A673 (cell line): ENCODE measurements at regions not wholly inside any gene's neighbourhood (a gene's known extent, or its start where the extent isn't known, plus 50 kb on each side); places are given as distances from the start of the nearest gene placed in this dataset.

Experiments used
- BruUV-seq: library from RNA; stranded (reverse); fragments of 400-500 nt; replicated peaks from 2 replicates; lab custom pipeline; 2021; lab: Mats Ljungman, UMichigan
- CTCF ChIA-PET: fragments of 300-600 bp; sonication (Branson Sonifier 250); formaldehyde crosslinking; loops from one replicate; lab custom pipeline; 2022; ENCODE audit warnings: antibody characterized with exemption; lab: Charles Lee
- POLR2A ChIA-PET: fragments of 300-600 bp; sonication (Branson Sonifier 250); formaldehyde crosslinking; loops from one replicate; lab custom pipeline; 2022; ENCODE audit warnings: antibody characterized with exemption; ENCODE audit not compliant: low non-redundant PET; lab: Charles Lee
- DNase-seq: peaks from one replicate; pipeline ENCODE4 v3.0.0-alpha.2; 2015; ENCODE audit warnings: low spot score
- H3K27ac ChIP-seq: fragments of 200-600 bp; sonication (generic); 2 replicates; pipeline ENCODE4 v1.5.1; 2016; ENCODE audit warnings: mixed run types, low read depth, mild to moderate bottlenecking, mixed read lengths, antibody characterized with exemption, low read length; ENCODE audit not compliant: poor library complexity, severe bottlenecking
- H3K27me3 ChIP-seq: fragments of 200-600 bp; sonication (generic); replicated peaks from 2 replicates; pipeline ENCODE4 v1.6.1; 2017; ENCODE audit warnings: mixed run types, low read depth, mild to moderate bottlenecking, mixed read lengths, antibody characterized with exemption, low read length; ENCODE audit not compliant: insufficient read depth, poor library complexity
- H3K36me3 ChIP-seq: fragments of 200-600 bp; sonication (generic); 2 replicates; pipeline ENCODE4 v1.6.1; 2016; ENCODE audit warnings: mixed run types, mild to moderate bottlenecking, mixed read lengths, antibody characterized with exemption, low read length; ENCODE audit not compliant: insufficient read depth, poor library complexity, severe bottlenecking
- H3K4me1 ChIP-seq: fragments of 200-600 bp; sonication (generic); 2 replicates; pipeline ENCODE4 v1.6.1; 2017; ENCODE audit warnings: mixed run types, mild to moderate bottlenecking, mixed read lengths, antibody characterized with exemption, low read length; ENCODE audit not compliant: insufficient read depth, poor library complexity, severe bottlenecking
- H3K4me3 ChIP-seq: fragments of 200-600 bp; sonication (generic); 2 replicates; pipeline ENCODE4 v1.5.1; 2016; ENCODE audit warnings: low read depth, mixed run types, mild to moderate bottlenecking, mixed read lengths, low read length; ENCODE audit not compliant: poor library complexity, severe bottlenecking
- H3K9me3 ChIP-seq: fragments of 200-600 bp; sonication (generic); 2 replicates; pipeline ENCODE4 v1.6.1; 2016; ENCODE audit warnings: mixed run types, low read depth, mild to moderate bottlenecking, mixed read lengths, antibody characterized with exemption, low read length; ENCODE audit not compliant: poor library complexity, severe bottlenecking
- EZH2 ChIP-seq: fragments of 200-600 bp; sonication (generic); IDR thresholded peaks from 2 replicates; pipeline ENCODE4 v1.6.1; 2017; ENCODE audit warnings: borderline replicate concordance, low read depth, mild to moderate bottlenecking, mixed read lengths, antibody characterized with exemption, low read length; ENCODE audit not compliant: poor library complexity, severe bottlenecking
- intact Hi-C: fragments of 100-400 bp; cut with micrococcal nuclease; formaldehyde crosslinking; loops from one replicate; pipeline ENCODE4 v1.10.0; 2022; ENCODE audit not compliant: unreplicated experiment
- TF ChIP-seq, protein P1 (sequence below): fragments of 300-800, 200-600 bp; sonication (generic); conservative IDR thresholded peaks from 2 replicates; pipeline ENCODE4 v1.5.1; 2017; ENCODE audit warnings: low read depth, mild to moderate bottlenecking, antibody characterized with exemption, low read length, moderate library complexity, mixed read lengths

DNA sequence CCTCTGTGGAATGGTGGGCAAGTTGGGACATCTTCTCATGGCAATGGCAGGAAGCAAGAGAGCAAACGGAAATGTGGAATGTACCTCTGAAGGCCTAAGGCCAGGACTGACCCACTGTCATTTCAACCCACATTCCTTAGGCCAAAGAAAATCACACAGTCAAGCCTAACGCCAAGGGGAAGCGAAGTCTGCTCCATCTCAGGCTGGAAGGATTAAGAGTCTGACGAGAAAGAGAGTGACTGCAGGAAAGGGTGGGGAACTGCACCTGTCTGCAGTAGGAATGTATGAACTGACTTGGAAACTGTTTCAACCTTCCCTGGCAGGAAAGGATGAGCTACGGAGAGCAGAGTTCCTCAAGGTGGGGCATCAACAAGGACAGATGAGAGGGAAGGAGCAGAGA is 90.2 kb upstream of the TAS2R1 start:
- TF ChIP-seq EZH2 = no peak
- TF ChIP-seq, protein P1, sequence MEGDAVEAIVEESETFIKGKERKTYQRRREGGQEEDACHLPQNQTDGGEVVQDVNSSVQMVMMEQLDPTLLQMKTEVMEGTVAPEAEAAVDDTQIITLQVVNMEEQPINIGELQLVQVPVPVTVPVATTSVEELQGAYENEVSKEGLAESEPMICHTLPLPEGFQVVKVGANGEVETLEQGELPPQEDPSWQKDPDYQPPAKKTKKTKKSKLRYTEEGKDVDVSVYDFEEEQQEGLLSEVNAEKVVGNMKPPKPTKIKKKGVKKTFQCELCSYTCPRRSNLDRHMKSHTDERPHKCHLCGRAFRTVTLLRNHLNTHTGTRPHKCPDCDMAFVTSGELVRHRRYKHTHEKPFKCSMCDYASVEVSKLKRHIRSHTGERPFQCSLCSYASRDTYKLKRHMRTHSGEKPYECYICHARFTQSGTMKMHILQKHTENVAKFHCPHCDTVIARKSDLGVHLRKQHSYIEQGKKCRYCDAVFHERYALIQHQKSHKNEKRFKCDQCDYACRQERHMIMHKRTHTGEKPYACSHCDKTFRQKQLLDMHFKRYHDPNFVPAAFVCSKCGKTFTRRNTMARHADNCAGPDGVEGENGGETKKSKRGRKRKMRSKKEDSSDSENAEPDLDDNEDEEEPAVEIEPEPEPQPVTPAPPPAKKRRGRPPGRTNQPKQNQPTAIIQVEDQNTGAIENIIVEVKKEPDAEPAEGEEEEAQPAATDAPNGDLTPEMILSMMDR = no peak
- CTCF ChIA-PET = no interaction called here
- no peaks in the 10 kb centered on the region for H3K36me3 ChIP-seq
- intact Hi-C loops = no loop called here
- DNase-seq = no peak
- H3K9me3 ChIP-seq = no peaks in the 10 kb centered on the region
- H3K4me3 ChIP-seq = no peak overlapping the region
- H3K27me3 ChIP-seq = no peaks in the 10 kb centered on the region
- POLR2A ChIA-PET = no interaction called here
- H3K27ac ChIP-seq = no peak overlapping the region
- no TSS peak for BruUV-seq
- no peaks in the 10 kb centered on the region for H3K4me1 ChIP-seq

DNA sequence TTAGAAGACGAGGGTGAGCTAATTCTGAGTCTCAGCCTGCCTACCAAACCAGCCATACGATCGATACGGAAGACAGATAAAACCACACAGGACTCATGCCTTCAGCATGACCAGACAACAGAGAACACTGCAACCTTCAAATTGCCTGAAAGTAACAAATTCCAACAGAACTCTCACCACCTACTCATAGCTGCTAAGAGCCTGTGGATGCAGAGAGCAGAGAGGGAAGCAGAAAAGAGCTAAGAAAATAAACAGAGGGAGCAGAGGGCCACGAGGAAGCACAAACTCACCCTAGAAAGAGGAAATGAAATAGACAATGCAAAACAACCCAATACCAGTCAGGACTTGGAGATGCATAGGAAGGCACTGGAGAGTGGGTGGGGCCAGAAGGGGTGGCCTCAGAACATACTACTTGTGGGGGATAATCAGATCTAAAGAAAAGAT is 86.7 kb upstream of the TAS2R1 start:
- intact Hi-C loops = no loop called here
- H3K4me3 ChIP-seq = no peak overlapping the region
- H3K4me1 ChIP-seq = no peaks in the 10 kb centered on the region
- no peak for DNase-seq
- CTCF ChIA-PET = no interaction called here
- H3K27ac ChIP-seq = no peak overlapping the region
- no peaks in the 10 kb centered on the region for H3K9me3 ChIP-seq
- no peaks in the 10 kb centered on the region for H3K36me3 ChIP-seq
- POLR2A ChIA-PET = no interaction called here
- TF ChIP-seq, protein P1 = no peak
- TF ChIP-seq EZH2 = no peak
- BruUV-seq = no TSS peak
- no peaks in the 10 kb centered on the region for H3K27me3 ChIP-seq

DNA sequence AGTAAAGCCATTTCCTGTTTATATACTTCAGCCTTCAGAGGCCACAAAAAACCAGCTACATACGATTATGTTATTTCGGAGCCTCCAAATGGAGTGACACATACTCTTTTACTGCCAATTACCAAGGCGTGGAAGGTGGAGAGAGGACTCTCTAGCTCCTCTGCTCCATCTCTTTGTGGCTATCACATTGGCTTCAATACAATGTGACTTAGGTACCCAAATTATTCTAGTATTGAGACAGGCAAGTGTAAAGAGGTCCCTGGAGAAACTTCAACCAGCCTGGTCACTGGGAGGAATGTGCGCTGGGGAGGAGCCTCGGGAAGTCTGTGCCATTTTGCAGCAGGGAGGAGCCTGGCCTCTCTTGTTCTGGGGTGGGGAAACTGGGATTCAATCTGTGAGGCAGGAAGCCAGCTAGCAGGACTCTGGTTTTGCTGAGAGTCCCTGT is 85.8 kb upstream of the TAS2R1 start:
- no peak overlapping the region for H3K27ac ChIP-seq
- intact Hi-C loops = no loop called here

More for the DNA sequence above, 85.8 kb upstream of the TAS2R1 start:
- TF ChIP-seq EZH2 = no peak
- TF ChIP-seq, protein P1 = no peak
- CTCF ChIA-PET = no interaction called here
- BruUV-seq = no TSS peak
- Histone ChIP-seq H3K4me1 (no peaks in the 10 kb centered on the region), H3K27me3 (no peaks in the 10 kb centered on the region), H3K4me3 (no peak overlapping the region), H3K36me3 (no peaks in the 10 kb centered on the region), H3K9me3 (no peaks in the 10 kb centered on the region)
- POLR2A ChIA-PET = no interaction called here
- no peak for DNase-seq
